ENCODE measurements at regions not wholly inside any gene's neighbourhood (a gene's known extent, or its start where the extent isn't known, plus 50 kb on each side); places are given as distances from the start of the nearest gene placed in this dataset.

DNA sequence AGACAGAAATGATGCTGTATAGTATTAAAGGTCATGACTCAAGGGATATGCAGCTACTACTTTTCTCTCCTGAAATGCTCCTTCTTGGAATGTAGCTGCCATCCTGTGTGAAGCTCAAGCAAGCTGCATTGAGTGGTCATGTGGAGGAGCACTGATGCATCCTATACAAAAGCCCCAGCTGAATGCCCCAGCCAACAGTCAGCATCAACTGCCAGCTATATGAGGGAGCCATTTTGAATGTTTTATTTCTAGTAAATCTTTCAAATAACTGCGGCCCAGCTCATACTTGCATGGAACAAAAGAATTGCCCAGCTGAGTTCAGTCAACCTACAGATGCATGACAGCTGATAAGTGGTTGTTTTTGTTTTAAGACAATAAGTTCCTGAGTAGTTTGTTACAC, 165.0 kb upstream of the GEMIN8 start:
- no peak for DNase-seq (ENCODE audit: low read depth in 3 of 3, low spot score in 2 of 3)

DNA sequence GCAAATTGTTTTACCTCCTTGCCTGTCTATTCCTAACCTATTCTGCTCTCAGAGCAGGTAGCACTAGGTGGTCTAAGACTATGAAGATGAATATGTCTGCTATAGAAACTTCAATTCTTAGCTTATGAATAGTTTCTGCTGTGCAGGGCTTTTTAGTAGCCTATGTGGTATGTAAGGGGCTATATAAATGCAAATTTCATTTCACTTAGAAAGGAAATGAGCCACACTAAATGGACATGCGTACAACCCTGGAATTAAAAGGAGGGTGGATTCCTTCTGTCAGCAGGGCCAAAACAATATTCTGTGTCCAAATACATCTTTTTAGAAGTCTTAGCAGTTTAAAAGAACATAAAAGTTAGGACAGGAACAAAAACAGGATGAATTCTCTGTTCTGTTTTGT, 163.9 kb upstream of the GEMIN8 start:
- no peak for DNase-seq (ENCODE audit: low read depth in 3 of 3, low spot score in 2 of 3)

DNA sequence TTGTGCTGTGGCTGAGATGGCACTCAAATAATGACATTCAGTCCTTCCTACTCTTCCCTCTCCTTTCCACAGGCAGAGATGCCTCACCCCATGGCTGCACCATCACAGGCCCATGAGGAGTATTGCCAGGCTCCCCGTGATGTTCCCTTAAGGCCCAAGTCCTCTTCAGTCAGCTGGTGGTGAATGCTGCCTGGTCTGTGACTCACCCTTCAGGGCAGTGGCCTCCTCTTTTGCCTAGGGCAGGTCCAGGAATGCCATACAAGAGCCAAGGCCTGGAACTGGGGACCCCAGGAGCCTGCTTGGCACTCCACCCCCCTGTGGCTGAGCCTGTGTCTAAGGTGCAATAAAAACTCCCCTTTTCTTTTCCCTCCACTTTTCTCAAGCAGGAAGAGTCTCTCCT, 144.2 kb upstream of the GEMIN8 start:
- no peak for DNase-seq (ENCODE audit: low read depth in 3 of 3, low spot score in 2 of 3)

DNA sequence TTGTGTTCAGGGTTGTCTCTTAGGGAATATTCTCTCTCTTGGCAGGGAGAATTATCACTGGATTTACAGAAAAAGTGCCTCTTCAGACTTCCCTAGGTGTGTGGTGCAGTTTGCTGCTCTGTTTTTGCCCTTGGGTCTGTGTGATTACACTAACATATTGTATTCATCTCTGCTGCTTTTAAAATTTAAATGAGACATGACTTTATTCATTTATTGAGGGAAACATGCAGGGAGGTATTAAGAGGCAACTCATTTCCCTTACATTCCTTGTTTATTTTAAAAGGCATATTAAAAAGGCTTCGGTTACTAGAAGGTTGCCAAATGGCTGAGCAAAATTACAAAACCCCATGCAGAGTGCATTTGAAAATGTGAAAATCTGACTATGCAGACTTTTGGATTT, 135.1 kb upstream of the GEMIN8 start:
- DNase-seq (ENCODE audit: low read depth in 3 of 3, low spot score in 2 of 3), result no peak

DNA sequence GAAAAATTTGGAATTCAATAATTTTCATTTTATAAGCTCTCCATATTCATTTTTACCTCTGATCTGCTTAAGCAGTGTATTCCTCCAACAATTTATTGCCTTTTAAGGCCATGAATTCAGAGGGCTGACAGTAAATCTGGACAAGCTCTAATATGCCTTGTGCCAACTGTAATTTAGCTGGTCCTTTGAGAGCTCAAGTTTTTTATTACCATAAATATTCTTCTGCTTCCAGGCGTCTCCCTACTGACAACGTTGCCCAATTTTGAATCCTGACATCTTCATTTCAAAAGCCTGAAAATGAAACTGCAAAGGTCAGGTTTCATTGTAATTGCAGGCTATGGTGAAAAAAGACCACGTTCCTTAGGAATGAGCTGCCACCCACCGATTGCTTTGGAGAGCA, 95.8 kb upstream of the GEMIN8 start:
- DNase-seq (ENCODE audit: low read depth in 3 of 3, low spot score in 2 of 3), result no peak

DNA sequence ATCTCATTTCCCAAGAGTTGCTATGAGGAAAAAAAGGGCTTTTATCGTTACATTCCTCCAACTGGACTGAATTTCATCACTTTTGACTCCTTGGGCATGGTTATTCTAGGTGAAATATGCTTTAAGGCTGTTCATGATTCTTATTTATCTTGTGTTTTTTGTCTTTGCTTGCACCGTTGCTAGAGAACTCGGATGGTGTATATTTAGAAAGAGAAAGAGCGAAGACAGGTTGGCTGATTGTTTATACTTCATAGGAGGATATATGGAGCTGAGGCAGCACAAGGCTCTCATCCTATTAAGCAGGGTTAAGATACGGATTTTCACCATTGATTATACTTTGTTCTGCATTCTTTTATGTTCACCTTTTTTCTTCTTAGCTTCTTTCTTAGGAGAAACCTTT, 94.9 kb upstream of the GEMIN8 start:
- no peak for DNase-seq (ENCODE audit: low read depth in 3 of 3, low spot score in 2 of 3)

DNA sequence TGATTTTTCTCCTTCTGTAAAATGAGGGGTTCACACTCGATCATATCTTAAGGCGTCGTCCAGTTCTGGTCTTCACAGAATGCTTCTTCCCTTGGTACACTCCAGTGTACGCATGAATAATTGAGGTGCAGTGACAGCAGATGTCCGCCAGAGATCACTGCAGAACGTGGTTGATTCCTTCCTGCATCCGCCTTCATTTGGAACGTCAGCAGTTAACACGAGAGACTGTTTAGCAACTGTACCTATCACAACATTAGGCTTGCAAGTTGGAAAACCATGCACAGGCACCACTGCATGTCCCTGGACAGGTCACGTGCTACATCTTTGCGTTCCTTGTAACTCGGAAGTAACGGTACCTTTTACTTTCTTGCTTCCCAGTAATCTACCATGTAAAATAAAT, 66.0 kb upstream of the GEMIN8 start:
- no peak for DNase-seq (ENCODE audit: low read depth in 3 of 3, low spot score in 2 of 3)

DNA sequence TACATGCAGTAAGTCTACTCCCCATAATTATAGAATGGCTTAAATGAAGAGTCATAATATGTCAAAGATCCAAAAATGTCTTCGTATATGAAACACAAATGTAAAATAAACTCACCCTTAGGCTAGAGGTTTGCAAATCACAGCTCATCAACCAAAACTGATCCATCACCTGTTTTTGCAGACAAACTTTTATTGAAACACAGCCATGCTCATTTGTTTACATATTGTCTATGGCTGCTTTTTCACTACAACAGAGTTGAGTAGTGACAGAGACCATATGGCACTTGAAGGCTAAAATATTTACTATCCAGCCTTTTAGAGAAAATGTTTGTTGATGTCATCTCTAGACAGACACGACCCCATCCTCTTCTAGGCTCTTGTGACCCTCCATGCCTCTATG, 64.5 kb upstream of the GEMIN8 start:
- no peak for DNase-seq (ENCODE audit: low read depth in 3 of 3, low spot score in 2 of 3)

DNA sequence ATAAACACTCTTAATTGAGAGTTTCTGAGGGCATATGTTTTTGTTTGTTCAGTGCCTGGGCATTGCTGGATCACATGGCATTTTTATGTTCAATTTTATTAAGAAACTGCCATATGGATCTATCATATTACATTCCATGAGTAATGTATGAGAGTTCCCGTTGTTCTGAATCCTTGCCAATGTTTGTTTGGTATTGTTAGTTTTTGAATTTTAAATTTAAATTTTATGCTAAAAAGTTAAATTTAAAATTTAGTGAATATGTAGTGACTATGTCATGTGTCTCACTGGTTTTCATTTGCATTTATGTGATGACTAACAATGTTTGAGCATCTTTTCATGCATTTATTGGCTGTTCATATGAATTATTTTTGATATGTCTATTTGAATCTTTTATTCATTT, 54.8 kb upstream of the GEMIN8 start:
- no peak for DNase-seq (ENCODE audit: low read depth in 3 of 3, low spot score in 2 of 3)

DNA sequence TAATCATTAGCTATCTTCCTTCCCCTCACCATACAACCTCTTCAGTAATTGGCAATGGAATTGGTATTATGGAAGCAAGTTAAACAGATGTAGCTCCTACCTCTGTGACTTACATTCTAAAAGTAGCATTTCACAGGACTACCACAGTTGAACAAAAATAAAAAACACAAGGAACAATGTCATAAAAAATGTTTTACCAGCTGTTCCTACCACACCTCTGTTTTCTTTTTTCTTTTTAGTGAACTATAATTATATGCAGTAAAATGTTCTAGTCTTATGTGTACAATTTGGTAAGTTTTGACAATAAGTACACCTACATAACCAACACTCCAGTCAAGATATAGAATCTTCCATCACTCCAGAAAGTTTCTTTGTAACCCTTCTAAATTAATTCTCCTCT, 54.1 kb upstream of the GEMIN8 start:
- DNase-seq (ENCODE audit: low read depth in 3 of 3, low spot score in 2 of 3), result no peak

DNA sequence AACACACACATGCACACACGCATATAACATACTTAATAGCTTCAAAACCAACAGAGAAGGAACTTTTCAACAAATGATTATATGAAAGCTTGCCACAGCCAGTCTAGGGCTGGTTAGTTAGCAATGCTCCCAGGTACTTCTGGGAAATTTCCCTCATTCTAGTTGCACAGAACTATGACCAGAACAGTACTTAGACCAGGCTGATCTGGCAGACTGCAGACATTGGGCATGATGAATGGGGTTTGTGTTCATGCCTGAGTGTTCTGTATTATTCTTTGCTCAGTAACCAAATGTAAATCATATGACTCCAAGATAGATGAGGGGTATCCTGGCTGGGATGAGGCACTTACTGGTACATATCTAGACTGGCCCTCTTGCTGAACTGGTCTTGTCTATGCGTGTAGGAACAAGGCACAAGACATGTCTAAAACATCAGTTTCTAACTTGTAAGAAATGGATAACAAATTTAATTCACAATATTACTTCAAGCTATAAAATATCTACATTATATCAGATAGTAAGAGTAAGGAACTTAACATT, 50.3 kb upstream of the GEMIN8 start:
- DNase-seq (ENCODE audit: low read depth in 3 of 3, low spot score in 2 of 3), result no peak

Measured in right renal cortex interstitium (tissue), 3 donors.